Activated CD8-positive, alpha-beta T cell treated with anti-CD3 and anti-CD28 coated beads for 36 hours (primary cell): ENCODE measurements at regions not wholly inside any gene's neighbourhood (a gene's known extent, or its start where the extent isn't known, plus 50 kb on each side); places are given as distances from the start of the nearest gene placed in this dataset.

Experiments used
- ATAC-seq: fragments of 200-7000 bp; cut with Tn5 transposase; one replicate; pipeline ENCODE4 v1.10.0; 2021; ENCODE audit warnings: mild to moderate bottlenecking, moderate library complexity
- CTCF ChIA-PET: fragments of 350-600 bp; sonication (Branson Sonifier 250); formaldehyde crosslinking; loops from one replicate; lab custom pipeline; 2021; ENCODE audit warnings: antibody characterized with exemption; lab: Charles Lee
- POLR2A ChIA-PET: fragments of 350-600 bp; sonication (Branson Sonifier 250); formaldehyde crosslinking; loops from one replicate; lab custom pipeline; 2021; ENCODE audit warnings: antibody characterized with exemption; lab: Charles Lee
- DNase-seq: peaks from one replicate; pipeline ENCODE4 v3.0.0-alpha.2; 2020
- H3K27ac Mint-ChIP-seq: one replicate; pipeline ENCODE4 v1.8.0; 2021; ENCODE audit warnings: mild to moderate bottlenecking, mixed read lengths
- H3K27me3 Mint-ChIP-seq: one replicate; pipeline ENCODE4 v1.8.0; 2021; ENCODE audit warnings: mixed read lengths
- H3K36me3 Mint-ChIP-seq: one replicate; pipeline ENCODE4 v1.8.0; 2021; ENCODE audit warnings: low read depth, mixed read lengths
- H3K4me1 Mint-ChIP-seq: one replicate; pipeline ENCODE4 v1.8.0; 2021; ENCODE audit warnings: low read depth, mixed read lengths
- H3K4me3 Mint-ChIP-seq: one replicate; pipeline ENCODE4 v1.8.0; 2021; ENCODE audit warnings: mild to moderate bottlenecking, moderate library complexity, mixed read lengths
- H3K9me3 Mint-ChIP-seq: one replicate; pipeline ENCODE4 v1.8.0; 2021; ENCODE audit warnings: mixed read lengths
- CTCF ChIP-seq: fragments of 200-600 bp; IDR thresholded peaks from one replicate; pipeline ENCODE4 v1.8.0; 2022; ENCODE audit warnings: antibody characterized with exemption, mild to moderate bottlenecking
- intact Hi-C: fragments of 100-400 bp; cut with micrococcal nuclease; formaldehyde crosslinking; loops from one replicate; pipeline ENCODE4 v1.10.0; 2022

GRCh38 chr2:133824869-133825268 lies 256.6 kb upstream of the NCKAP5 start:
- H3K27me3 Mint-ChIP-seq = peaks cover 10% of the 10 kb centered on the region
- H3K4me1 Mint-ChIP-seq = no peaks in the 10 kb centered on the region
- H3K36me3 Mint-ChIP-seq = no peaks in the 10 kb centered on the region
- no peak overlapping the region for H3K4me3 Mint-ChIP-seq
- no peak for TF ChIP-seq CTCF
- no peaks in the 10 kb centered on the region for H3K9me3 Mint-ChIP-seq
- ChIA-PET POLR2A (no interaction called here), CTCF (no interaction called here)
- no peak for DNase-seq
- ATAC-seq = no peak
- intact Hi-C loops = no loop called here
- H3K27ac Mint-ChIP-seq = no peak overlapping the region

DNA sequence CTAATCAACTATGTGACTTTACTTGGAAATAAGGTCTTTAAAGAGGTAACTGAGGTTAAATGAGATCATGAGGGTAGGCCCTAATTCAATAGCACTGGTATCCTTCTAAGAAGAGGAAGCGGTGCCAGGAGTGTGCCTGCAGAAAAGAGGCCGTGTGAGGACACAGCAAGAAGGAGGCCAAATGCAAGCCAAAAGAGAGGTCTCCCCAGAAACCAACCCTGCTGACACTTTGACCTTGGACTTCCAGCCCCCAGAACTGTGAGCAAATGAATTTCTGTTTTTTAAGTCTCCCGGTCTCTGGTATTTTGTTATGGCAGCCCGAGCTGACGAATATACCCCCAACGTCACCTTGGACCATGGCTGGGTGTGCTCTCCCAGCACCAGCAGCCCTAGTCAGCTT lies 257.5 kb upstream of the NCKAP5 start:
- DNase-seq (no peak), ATAC-seq (no peak)
- no peak for TF ChIP-seq CTCF
- POLR2A ChIA-PET = no interaction called here
- H3K4me3 Mint-ChIP-seq = no peak overlapping the region
- H3K27me3 Mint-ChIP-seq = peaks cover 10% of the 10 kb centered on the region
- CTCF ChIA-PET = no interaction called here
- H3K36me3 Mint-ChIP-seq = no peaks in the 10 kb centered on the region
- intact Hi-C loops = no loop called here
- H3K9me3 Mint-ChIP-seq = no peaks in the 10 kb centered on the region
- H3K27ac Mint-ChIP-seq = no peak overlapping the region
- H3K4me1 Mint-ChIP-seq = no peaks in the 10 kb centered on the region

- POLR2A ChIA-PET = interaction anchor here (1.1 kb wide), 1 partner anchor 13 kb away, joined by 3 read pairs; no protein-coding TSS in a partner anchor
Measured at GRCh38 chr2:133828913-133829312, 260.6 kb upstream of the NCKAP5 start.

GRCh38 chr2:133829450-133830020 lies 261.3 kb upstream of the NCKAP5 start:
- DNase-seq (no peak), ATAC-seq (no peak)
- H3K27me3 Mint-ChIP-seq = peaks cover 10% of the 10 kb centered on the region
- H3K9me3 Mint-ChIP-seq = no peaks in the 10 kb centered on the region
- TF ChIP-seq CTCF = no peak
- H3K27ac Mint-ChIP-seq = no peak overlapping the region
- intact Hi-C loops = no loop called here
- ChIA-PET POLR2A (interaction anchor here (1.1 kb wide), 1 partner anchor 12 kb away, joined by 3 read pairs; no protein-coding TSS in a partner anchor), CTCF (no interaction called here)
- H3K4me1 Mint-ChIP-seq = no peaks in the 10 kb centered on the region
- H3K36me3 Mint-ChIP-seq = no peaks in the 10 kb centered on the region
- H3K4me3 Mint-ChIP-seq = no peak overlapping the region

More at GRCh38 chr2:133828913-133829312, 260.6 kb upstream of the NCKAP5 start:
- TF ChIP-seq CTCF = no peak
- no peaks in the 10 kb centered on the region for H3K4me1 Mint-ChIP-seq
- intact Hi-C loops = no loop called here
- CTCF ChIA-PET = no interaction called here
- no peak for DNase-seq
- no peaks in the 10 kb centered on the region for H3K36me3 Mint-ChIP-seq
- ATAC-seq = no peak
- no peaks in the 10 kb centered on the region for H3K9me3 Mint-ChIP-seq
- no peak overlapping the region for H3K4me3 Mint-ChIP-seq
- H3K27me3 Mint-ChIP-seq = peaks cover 10% of the 10 kb centered on the region
- no peak overlapping the region for H3K27ac Mint-ChIP-seq

DNA sequence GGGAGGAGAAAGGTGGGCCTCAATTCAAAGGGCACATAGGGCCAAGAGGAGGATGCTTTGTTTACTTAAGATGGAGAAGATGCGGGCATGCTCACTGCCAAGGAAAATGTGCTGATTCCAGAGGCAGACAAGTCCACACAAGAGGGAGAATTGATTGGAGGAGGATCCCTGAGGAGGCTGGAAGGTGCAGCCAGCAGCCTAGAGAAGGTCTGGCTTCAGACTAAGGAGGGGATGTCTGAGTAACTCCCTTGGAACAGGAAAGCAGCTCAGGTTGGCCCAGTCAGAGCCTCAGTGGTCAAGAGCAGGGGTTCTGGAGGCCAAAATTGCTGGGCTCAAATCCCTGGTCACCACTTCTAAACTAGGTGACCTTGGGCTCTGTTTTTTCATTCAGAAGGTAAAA lies 265.5 kb upstream of the NCKAP5 start:
- Mint-ChIP-seq H3K36me3 (no peaks in the 10 kb centered on the region), H3K27ac (no peak overlapping the region), H3K4me1 (no peaks in the 10 kb centered on the region), H3K27me3 (no peaks in the 10 kb centered on the region), H3K9me3 (no peaks in the 10 kb centered on the region), H3K4me3 (no peak overlapping the region)
- TF ChIP-seq CTCF = no peak
- DNase-seq (no peak), ATAC-seq (no peak)
- POLR2A ChIA-PET = no interaction called here
- intact Hi-C loops = no loop called here
- CTCF ChIA-PET = interaction anchor here (2.9 kb wide), 1 partner anchor 11 kb away, joined by 12 read pairs; no protein-coding TSS in a partner anchor
